Left colon (tissue), 2 donors: ENCODE measurements at regions not wholly inside any gene's neighbourhood (a gene's known extent, or its start where the extent isn't known, plus 50 kb on each side); places are given as distances from the start of the nearest gene placed in this dataset.

Experiments used
- ATAC-seq: fragments of 200-7000 bp; cut with Tn5 transposase; one replicate; pipeline ENCODE4 v1.9.1; 2020; ENCODE audit warnings: mild to moderate bottlenecking, moderate library complexity
- DNase-seq, 2 donors: peaks; one replicate each; pipeline ENCODE4 v3.0.0-alpha.2; 2020
- intact Hi-C, 2 donors: fragments of 100-400 bp; cut with DNase I in 1 of 2; cut with micrococcal nuclease in 1 of 2; formaldehyde crosslinking; loops; one replicate each; pipeline versions ENCODE4 v1.11.2 to v1.14.0; 2022; cut with DNase I, micrococcal nuclease
- donor health status: DM: no; HTN: no; CAD: no.
- donor health status: DM: yes; HTN: yes; CAD: no.

DNA sequence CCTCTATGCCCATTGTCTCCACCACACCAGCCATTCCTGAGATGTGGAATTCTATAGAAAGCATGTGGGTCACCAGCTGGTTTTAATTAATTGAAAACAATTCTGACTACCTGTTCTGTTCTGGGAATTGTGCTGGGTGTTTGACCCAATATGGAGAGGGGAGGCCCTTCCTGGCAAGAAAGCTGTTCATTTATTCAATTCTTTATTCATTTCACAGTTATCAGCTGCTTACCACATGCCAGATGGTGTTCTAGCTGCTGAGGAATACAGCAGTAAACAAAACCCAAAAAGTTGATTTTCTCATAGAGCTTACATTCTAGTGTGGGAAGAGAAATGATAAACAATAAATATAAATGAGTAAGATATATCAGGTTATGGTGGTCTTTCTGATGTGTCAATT, 296.1 kb upstream of the RASGRP1 start:
- intact Hi-C loops, result no loop called here
- ATAC-seq (no peak), DNase-seq (no peak)

DNA sequence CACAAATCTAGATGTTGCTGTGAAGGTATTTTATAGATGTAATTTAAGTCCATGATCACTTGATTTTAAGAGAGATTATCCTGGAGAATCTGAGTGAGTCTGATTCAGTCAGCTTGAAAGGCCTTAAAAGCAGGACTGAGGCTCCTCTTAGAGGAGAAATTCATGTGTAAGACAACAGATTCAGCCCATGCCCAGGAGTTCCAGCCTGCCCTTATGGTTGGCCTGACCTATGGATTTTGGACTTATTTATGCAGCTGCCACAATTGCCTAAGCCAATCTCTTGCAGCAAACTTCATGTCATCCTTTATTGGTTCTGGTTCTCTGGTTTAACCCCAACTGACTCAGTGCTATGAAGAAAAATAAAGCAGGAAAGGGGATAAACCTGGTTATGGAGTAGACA, 296.5 kb upstream of the RASGRP1 start:
- ATAC-seq (peak; percentile 85), DNase-seq (no peak)
- intact Hi-C loops, result no loop called here

DNA sequence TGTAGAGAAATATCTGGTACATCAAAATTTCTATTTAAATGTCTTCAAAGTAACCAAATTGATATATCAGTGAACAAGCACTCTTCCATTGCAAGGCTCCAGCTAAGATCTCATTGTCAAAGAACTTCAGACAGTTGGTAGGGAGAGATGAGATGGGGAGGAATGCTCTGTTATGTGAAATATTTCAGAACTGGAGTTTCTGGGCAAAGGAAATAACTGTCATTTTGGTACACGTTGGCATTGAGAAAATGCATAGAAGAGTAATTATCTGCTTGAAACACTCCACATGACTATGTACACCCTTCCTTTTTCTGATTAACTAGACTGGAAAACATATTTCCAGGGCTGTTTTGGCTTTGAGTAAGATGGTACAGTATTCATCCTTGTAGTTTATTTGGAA, 297.5 kb upstream of the RASGRP1 start:
- ATAC-seq (no peak), DNase-seq (no peak)
- intact Hi-C loops, result no loop called here

DNA sequence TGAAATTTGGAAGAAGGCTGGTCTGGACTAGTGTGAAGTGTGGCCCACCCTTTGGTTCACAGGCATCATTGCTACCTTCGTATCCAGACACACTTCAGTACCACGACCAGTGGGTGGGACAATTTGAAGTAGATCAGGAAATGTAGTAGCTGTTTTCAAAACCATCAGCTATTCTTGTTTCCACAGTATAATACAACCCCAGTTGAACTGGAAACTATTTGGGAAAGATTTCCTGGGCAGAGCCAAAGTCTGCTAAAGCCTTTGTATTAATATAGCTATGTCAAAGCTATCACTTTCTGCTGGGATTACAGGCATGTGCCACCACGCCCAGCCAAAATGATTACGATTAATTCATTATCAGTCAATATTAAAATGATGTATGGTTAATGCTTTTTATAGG, 298.8 kb upstream of the RASGRP1 start:
- DNase-seq, result no peak
- ATAC-seq, result no peak
- intact Hi-C loops, result no loop called here

DNA sequence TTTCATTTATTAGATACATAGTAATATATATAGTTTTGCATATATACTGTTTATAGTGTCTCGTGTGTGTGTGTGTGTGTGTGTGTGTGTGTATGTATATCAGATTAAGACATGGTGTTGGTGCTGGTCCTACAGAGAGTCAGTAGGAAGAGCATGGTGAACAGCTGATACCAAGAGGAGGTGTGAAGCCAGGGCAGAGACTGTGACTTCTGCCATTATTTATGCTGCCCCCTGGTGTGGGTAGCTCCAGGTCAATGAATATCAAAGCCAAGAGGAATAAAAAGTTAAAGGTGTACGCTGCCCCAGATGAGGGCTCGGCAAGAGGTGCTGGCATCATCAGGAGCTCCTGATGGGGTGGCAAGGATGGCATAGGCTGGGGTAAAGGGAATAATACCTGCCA, 299.5 kb upstream of the RASGRP1 start:
- intact Hi-C loops, result no loop called here
- no peak for DNase-seq

DNA sequence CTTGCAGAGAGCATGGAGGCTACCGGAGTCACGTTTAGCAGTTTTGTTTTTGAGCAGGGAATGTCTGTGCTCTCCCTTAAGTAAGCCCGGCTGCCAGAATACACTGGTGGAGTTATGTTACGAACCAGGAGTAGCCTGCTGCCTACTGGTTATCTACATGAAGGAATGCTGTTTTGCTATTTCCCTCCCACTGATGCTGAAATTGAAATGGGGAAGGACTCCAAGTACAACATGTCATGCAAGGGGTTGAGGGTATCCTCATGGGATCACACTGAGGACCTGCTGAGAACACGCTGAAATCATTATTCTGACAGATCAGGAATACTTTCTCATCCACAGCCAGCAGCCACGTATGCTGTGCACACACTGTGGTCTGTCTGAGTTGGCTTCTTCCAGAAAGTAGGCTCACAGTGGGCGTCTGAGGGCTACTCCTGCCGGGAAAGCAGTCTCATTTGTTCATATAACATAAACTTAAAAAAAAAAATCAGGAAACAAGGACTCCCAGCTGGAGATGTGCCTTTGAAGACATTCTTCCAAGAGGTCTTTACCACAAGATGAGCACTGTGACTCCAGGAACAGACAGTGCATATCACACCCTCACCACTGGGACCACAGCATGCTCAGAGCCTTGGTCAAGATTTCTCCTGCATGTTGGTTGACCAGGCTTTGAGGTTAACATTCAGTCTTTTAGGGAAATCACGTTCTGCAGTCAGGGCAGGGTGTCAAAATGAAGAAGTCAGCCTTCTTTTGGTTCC, 300.4 kb upstream of the RASGRP1 start:
- no peak for ATAC-seq
- intact Hi-C loops, result no loop called here
- DNase-seq, result no peak

More for the DNA sequence above, 299.5 kb upstream of the RASGRP1 start:
- no peak for ATAC-seq

DNA sequence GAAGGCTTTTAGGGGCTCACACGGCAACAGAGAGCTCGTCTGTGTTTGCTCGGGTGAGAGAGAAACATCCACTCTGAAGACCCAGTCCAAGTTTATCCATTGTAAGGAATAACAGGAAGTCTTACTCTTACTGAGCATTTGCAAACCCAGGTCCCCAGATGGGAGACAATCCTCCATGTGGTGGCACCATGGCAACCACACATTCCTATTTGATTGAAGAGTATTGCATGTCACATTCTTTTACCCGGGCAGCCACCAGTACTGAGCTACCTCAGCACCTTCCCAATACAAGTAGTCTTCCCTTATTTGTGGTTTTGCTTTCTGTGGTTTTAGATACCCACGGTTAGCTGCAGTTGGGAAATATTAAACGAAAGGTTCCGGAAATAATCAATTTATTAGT, 302.9 kb upstream of the RASGRP1 start:
- DNase-seq, result no peak
- intact Hi-C loops, result no loop called here
- no peak for ATAC-seq

DNA sequence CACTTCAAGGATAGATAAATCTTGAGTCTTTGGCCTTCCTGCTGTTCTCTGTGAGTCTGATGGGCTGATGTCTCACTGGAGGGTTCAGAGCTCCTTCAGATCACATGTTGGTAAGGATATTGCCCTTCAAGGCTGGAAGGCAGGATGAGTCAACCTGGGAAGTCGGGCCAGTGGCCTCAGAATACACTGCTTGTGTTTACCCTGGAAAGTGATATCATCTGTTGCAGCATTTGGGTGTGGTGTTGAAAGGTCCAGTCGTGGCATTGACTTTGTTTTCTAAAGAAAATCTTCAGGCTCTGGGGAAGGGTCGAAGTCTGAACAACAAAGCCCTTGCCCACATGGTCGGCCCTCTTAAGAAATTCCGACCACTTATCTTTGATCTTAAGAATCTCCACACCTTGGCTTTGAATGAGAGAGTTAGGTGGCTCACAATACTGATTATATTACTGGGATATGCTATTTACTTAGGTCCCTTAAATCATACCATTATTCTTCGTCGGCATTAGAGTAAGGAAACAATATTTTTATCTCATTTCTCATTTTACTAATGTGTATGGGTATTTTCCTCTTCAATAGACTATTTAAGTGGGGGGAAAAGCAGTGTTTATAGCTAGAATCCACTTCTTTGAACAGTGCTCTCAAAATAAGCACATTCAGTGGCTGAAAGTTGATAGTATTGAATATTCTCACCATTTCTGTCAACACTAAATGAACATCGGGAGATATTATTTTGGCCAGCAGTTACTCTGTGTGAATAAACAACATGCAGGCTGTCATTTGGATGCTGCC, 303.9 kb upstream of the RASGRP1 start:
- ATAC-seq (peak; percentile 99), DNase-seq (peak in 1 of 2 donors; percentile 55)
- intact Hi-C loops, result no loop called here

DNA sequence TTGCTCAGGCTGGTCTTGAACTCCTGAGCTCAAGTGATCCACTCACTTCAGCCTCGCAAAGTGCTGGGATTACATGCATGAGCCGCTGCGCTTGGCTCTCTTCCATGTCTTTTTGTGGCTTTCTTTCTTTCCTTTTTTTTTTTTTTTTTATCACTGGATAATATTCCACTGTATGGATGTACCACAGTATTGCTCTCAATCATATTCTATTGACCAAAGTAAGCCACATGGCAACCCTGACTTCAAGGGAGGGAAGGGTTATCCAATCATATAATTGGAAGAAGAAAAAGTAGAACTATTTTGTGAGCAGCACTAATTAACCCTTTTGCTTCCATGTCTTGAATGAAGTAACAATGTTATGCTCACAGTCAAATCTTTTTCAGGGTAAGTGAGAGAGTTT, 307.0 kb upstream of the RASGRP1 start:
- intact Hi-C loops, result no loop called here
- ATAC-seq (no peak), DNase-seq (no peak)

DNA sequence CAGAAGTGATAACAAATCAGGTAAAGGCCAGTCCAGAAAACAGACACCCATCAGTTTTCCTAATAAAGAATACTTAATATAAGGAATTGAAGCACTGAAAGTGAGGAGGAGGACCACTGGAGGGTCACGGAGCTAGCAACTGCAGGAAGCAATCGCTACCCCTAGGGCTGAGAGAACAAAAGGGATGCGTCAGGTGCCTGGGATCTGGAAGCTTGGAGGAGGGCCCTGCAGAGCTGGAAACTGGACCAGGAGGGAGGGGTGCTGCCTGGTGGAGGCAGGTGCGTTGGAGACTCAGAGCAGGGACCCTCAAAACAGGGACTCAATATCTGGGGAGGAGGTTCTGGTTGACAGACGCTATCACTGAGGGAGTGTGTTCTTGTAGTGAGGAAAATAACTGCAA, 308.1 kb upstream of the RASGRP1 start:
- intact Hi-C loops, result no loop called here
- no peak for DNase-seq
- ATAC-seq, result no peak

DNA sequence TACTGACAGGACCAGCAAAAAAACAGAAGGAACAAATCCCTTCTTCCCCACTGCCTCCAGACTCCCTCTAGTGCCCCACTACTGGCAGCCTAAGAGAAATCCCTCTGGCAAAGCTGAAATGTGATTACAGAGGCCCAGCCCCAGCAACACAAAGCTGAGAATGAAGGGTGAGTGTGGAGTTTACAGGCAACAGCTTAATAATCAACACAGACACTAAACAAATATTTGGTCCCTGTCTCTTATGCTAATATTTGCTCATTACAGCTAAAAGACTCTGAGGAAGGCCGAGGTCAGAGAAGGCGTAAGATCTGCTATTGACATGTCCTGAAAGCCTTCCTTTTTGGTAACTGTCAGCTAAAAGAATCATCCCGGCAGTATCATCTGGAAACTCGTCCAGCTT, 308.5 kb upstream of the RASGRP1 start:
- no peak for DNase-seq
- intact Hi-C loops, result no loop called here
- no peak for ATAC-seq

DNA sequence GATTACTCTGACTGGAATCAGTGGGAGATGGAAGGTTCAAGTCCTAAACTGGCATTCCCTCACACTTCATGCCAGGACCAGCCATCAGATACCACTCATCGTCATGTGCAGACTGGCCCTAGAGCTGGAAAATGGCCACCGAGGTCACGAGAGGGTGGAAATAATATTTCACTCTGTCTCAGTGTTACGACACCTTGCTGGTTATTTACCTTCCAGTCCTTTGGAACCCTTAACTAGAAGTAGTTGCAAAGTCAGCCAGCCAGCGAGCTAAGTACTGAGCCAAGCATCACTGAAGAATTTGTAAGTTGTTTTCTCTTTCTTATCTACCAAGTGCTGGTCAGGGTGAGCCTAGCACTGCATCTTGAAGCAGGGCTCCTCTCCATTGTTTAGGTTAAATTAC, 309.9 kb upstream of the RASGRP1 start:
- no peak for ATAC-seq
- DNase-seq, result no peak
- intact Hi-C loops, result no loop called here

DNA sequence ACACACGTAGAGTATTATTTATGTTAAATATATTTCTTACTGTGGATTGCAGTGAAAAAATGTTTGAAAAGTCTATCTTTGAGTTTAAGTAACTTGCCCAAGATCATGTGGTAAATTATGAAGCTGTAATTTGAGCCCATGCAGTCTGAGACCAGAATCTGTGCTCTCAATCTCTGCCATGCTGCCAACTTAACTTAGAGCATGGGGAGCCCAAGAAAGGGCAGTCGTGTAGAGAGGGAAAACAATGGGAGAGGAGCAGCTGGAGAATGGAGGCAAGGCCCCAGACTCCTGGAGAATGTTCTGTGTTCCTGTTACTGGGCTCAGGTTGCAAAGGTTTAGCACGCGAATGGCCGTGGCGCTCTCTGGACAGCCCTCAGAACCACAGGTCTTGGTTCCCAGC, 311.6 kb upstream of the RASGRP1 start:
- DNase-seq (no peak), ATAC-seq (no peak)
- intact Hi-C loops, result no loop called here

DNA sequence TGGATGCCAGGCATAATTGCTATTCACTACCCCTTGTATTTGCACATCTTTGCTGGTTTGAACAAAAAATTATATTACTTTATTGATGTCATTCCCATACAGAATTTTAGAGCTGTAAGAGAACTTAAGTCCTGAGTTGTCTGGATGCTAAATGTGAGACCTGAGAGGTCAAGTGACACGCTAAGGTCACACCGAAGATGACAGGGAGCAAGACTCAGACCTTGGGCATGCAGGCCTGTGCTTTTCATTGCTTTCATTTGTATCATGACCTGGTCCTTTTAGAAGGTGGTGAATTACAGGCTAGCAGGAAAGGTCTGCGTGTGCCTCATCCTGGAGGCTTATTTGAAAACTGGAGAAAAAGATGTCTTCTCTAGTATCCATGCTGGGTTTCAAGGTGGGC, 312.0 kb upstream of the RASGRP1 start:
- ATAC-seq (no peak), DNase-seq (no peak)
- intact Hi-C loops, result no loop called here

DNA sequence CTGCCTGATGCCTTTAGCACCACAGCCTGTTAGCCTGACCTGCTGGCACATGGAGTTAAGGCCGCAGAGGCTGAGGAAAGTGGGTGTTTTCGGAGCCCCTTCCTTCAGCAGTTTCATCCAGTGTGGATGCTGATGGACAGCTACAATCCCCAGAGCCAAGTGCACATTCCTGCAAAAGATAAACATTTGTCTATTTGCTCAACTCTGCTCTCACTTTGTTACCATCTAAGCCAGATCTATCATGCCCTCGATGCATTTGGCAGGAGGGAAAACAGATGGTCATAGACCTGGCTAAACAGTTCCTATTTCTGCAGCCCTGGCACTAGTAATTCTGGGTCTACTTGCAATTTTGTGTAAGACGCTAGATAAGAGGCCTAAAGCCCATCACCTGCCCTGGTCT, 312.9 kb upstream of the RASGRP1 start:
- DNase-seq (no peak), ATAC-seq (no peak)
- intact Hi-C loops, result no loop called here

DNA sequence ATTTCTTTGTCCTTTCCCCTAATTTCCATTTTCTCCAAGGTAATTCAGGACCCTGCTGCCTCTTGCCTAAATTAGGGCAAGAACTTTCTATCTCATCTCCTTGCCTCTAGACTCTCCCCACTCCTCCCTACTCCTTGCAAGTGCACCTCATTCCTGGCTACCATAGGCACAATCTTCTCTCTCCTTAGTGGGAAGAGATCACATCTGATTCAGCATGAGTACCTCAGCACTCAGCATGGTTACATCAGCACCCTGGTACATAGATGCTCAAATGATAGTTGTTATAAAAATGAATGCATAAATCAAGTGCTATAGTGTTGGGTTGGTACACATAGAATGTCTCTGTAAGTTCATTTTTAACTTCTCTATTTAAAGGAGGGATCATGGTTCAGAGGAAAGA, 313.4 kb upstream of the RASGRP1 start:
- ATAC-seq, result no peak
- intact Hi-C loops, result no loop called here
- no peak for DNase-seq

DNA sequence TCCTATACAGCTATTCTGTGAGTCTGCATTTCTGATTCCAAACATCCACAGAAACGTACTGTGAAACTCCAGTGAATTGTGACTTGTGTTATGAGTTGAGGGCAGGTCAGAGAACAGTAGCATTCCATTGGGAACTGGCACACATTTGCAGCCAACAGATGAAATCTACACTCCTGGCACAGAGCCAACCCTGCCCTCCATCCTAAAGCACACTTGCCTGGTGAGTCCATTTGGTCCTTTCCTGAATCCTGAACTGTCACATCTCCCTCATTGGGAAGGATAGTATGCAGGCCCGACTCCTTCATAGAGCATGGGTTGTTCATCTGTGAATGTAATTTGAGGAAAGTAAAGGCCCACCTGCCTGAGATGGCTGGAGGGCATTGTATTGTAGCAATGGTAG, 314.3 kb upstream of the RASGRP1 start:
- no peak for ATAC-seq
- no peak for DNase-seq
- intact Hi-C loops, result no loop called here

DNA sequence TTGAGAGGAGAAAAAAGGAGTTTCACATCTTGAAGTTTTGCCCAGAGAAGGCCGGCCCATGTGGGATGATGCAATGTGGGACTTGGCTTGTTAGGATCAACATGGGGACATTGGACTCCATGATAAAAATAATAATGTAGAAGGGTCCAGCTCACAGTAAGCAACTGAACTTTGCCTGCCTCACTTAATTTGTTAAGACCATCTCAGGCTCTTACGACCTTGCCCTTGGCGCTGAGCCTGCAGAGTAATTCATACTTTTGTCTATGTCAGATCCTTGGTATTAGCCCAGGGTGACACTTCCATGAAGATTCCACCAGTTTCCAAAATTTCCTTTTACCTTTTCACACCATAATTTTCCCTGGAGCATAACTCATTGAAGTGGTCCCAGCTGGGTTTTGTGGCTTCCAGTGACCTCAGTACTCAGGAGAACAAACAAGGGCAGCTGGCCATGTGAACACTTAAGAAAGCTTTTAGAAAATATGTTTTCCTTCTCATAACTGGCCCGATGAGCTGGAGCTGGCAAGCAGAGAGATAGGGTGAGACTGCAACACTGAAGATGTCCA, 315.4 kb upstream of the RASGRP1 start:
- ATAC-seq (no peak), DNase-seq (no peak)
- intact Hi-C loops, result no loop called here

DNA sequence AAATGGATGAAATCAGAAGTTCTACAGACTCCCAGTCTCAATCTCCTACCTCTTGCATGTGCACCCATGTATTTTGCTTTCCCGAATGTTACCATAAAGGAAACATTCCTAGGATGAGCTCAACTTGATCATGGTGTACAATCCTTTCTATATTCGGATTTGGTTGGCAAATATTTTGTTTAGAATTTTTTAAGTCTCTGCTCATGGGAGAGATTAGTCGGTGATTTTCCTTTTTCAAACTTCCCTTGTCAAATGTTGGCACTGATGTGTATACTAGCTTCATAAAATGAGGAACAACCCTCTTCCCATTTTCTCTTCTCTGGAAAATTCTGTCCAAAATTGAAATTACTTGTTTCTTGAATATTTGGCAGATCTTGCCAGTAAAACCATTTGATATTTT, 317.6 kb upstream of the RASGRP1 start:
- no peak for ATAC-seq

DNA sequence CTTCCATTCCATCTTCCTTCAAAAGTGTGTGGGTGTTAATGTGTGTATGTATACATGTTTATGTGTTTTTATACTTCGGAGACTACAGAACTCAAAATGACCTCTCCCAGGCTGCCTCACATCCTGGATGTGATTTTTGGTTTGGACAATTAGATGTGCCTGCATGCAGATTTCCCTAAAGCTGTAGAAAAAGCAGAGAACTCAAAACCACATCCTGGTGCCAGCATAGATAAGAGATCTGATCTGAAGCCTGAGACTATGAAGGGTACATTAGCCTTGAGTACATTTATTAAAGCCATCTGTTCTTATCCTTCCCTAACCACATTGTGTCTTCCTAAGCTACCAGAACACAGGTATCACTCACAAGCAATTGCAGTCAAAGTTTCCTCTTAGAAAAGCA, 319.4 kb upstream of the RASGRP1 start:
- intact Hi-C loops, result no loop called here
- DNase-seq (no peak), ATAC-seq (no peak)

More for the DNA sequence above, 317.6 kb upstream of the RASGRP1 start:
- no peak for DNase-seq
- intact Hi-C loops, result no loop called here
